Activated naive CD4-positive, alpha-beta T cell treated with anti-CD3 and anti-CD28 coated beads, Interleukin-2, amount 50 U/mL, for 72 hours (primary cell): ENCODE measurements at regions not wholly inside any gene's neighbourhood (a gene's known extent, or its start where the extent isn't known, plus 50 kb on each side); places are given as distances from the start of the nearest gene placed in this dataset.

ENCODE experiments used
- ATAC-seq, 2 donors: fragments of 150-1000 bp; cut with Tn5 transposase; 2 replicates each; pipeline ENCODE4 v1.10.0; 2021; ENCODE audit warnings: mild to moderate bottlenecking in 2 of 2, moderate library complexity in 2 of 2
- DNase-seq, 2 donors: peaks; one replicate each; pipeline ENCODE4 v3.0.0; 2021 to 2022; ENCODE audit warnings: low spot score in 2 of 2
- H3K27ac Mint-ChIP-seq, 2 donors: one replicate each; pipeline ENCODE4 v1.8.0; 2022; ENCODE audit warnings: mild to moderate bottlenecking in 2 of 2, mixed read lengths in 2 of 2
- H3K36me3 Mint-ChIP-seq, 2 donors: one replicate each; pipeline ENCODE4 v1.8.0; 2022; ENCODE audit warnings: mixed read lengths in 2 of 2
- H3K9me3 Mint-ChIP-seq, 2 donors: one replicate each; pipeline ENCODE4 v1.8.0; 2022; ENCODE audit warnings: mixed read lengths in 2 of 2

- ATAC-seq (no peak), DNase-seq (no peak)
- H3K36me3 Mint-ChIP-seq: peaks cover 0 to 4% of the 10 kb centered on the region in 2 donors
- peak overlapping the region; percentile 55 to 66 for H3K27ac Mint-ChIP-seq
- H3K9me3 Mint-ChIP-seq: no peaks in the 10 kb centered on the region
Measured at GRCh38 chr12:68416826-68417225, 84.7 kb upstream of the MDM1 start.

- H3K36me3 Mint-ChIP-seq: peaks cover 0 to 4% of the 10 kb centered on the region in 2 donors
- H3K9me3 Mint-ChIP-seq: peaks cover 0 to 2% of the 10 kb centered on the region in 2 donors
- no peak overlapping the region for H3K27ac Mint-ChIP-seq
- ATAC-seq: no peak
- no peak for DNase-seq
Measured at GRCh38 chr12:68418137-68418460, 85.9 kb upstream of the MDM1 start.

GRCh38 chr12:68420225-68421010 lies 88.3 kb upstream of the MDM1 start:
- Mint-ChIP-seq H3K27ac (peak overlapping the region in 1 of 2 donors; percentile 79), H3K36me3 (peaks cover 0 to 4% of the 10 kb centered on the region in 2 donors), H3K9me3 (peaks cover 0 to 7% of the 10 kb centered on the region in 2 donors)
- DNase-seq (no peak), ATAC-seq (peak; percentile 43 to 64)

- H3K27ac Mint-ChIP-seq: no peak overlapping the region
- H3K36me3 Mint-ChIP-seq: peaks cover 0 to 4% of the 10 kb centered on the region in 2 donors
- peaks cover 0 to 10% of the 10 kb centered on the region in 2 donors for H3K9me3 Mint-ChIP-seq
- ATAC-seq (no peak), DNase-seq (no peak)
Measured at GRCh38 chr12:68422159-68422558, 90.0 kb upstream of the MDM1 start.

- DNase-seq: no peak
- no peaks in the 10 kb centered on the region for H3K36me3 Mint-ChIP-seq
- H3K9me3 Mint-ChIP-seq: peaks cover 0 to 10% of the 10 kb centered on the region in 2 donors
- H3K27ac Mint-ChIP-seq: peak overlapping the region in 1 of 2 donors; percentile 10
- ATAC-seq: no peak
Measured at GRCh38 chr12:68422956-68423574, 90.9 kb upstream of the MDM1 start.

GRCh38 chr12:68425998-68426397 lies 93.8 kb upstream of the MDM1 start:
- ATAC-seq (no peak), DNase-seq (no peak)
- Mint-ChIP-seq H3K36me3 (no peaks in the 10 kb centered on the region), H3K27ac (no peak overlapping the region), H3K9me3 (peaks cover 0 to 10% of the 10 kb centered on the region in 2 donors)

GRCh38 chr12:68428211-68428610 lies 96.0 kb upstream of the MDM1 start:
- H3K9me3 Mint-ChIP-seq: peaks cover 0 to 7% of the 10 kb centered on the region in 2 donors
- ATAC-seq: no peak
- no peak overlapping the region for H3K27ac Mint-ChIP-seq
- no peak for DNase-seq
- no peaks in the 10 kb centered on the region for H3K36me3 Mint-ChIP-seq

GRCh38 chr12:68428724-68429501 lies 96.8 kb upstream of the MDM1 start:
- DNase-seq (no peak), ATAC-seq (no peak)
- H3K36me3 Mint-ChIP-seq: no peaks in the 10 kb centered on the region
- no peak overlapping the region for H3K27ac Mint-ChIP-seq
- peaks cover 0 to 5% of the 10 kb centered on the region in 2 donors for H3K9me3 Mint-ChIP-seq

- DNase-seq (no peak), ATAC-seq (no peak)
- Mint-ChIP-seq H3K9me3 (peaks cover under 1 to 8% of the 10 kb centered on the region in 2 donors), H3K36me3 (no peaks in the 10 kb centered on the region), H3K27ac (no peak overlapping the region)
Measured at GRCh38 chr12:68429696-68430095, 97.5 kb upstream of the MDM1 start.

- Mint-ChIP-seq H3K9me3 (peaks cover 4 to 8% of the 10 kb centered on the region in 2 donors), H3K27ac (peak overlapping the region in 1 of 2 donors; percentile 72), H3K36me3 (peaks cover 0 to 10% of the 10 kb centered on the region in 2 donors)
- ATAC-seq: no peak
- DNase-seq: no peak
Measured at GRCh38 chr12:68431786-68432185, 99.6 kb upstream of the MDM1 start.

- DNase-seq (no peak), ATAC-seq (no peak)
- H3K36me3 Mint-ChIP-seq: peaks cover 0 to 10% of the 10 kb centered on the region in 2 donors
- no peak overlapping the region for H3K27ac Mint-ChIP-seq
- peaks cover 4 to 8% of the 10 kb centered on the region in 2 donors for H3K9me3 Mint-ChIP-seq
Measured at GRCh38 chr12:68432622-68433021, 100.5 kb upstream of the MDM1 start.

GRCh38 chr12:68434391-68435298 lies 102.5 kb upstream of the MDM1 start:
- Mint-ChIP-seq H3K36me3 (peaks cover 0 to 10% of the 10 kb centered on the region in 2 donors), H3K27ac (no peak overlapping the region), H3K9me3 (peaks cover 4 to 8% of the 10 kb centered on the region in 2 donors)
- DNase-seq (no peak), ATAC-seq (no peak)

- ATAC-seq (no peak), DNase-seq (no peak)
- Mint-ChIP-seq H3K27ac (no peak overlapping the region), H3K36me3 (peaks cover 0 to 10% of the 10 kb centered on the region in 2 donors), H3K9me3 (peaks cover 4 to 8% of the 10 kb centered on the region in 2 donors)
Measured at GRCh38 chr12:68435299-68435637, 103.1 kb upstream of the MDM1 start.

- Mint-ChIP-seq H3K36me3 (peaks cover 0 to 10% of the 10 kb centered on the region in 2 donors), H3K9me3 (peaks cover 4 to 8% of the 10 kb centered on the region in 2 donors), H3K27ac (no peak overlapping the region)
- ATAC-seq (no peak), DNase-seq (no peak)
Measured at GRCh38 chr12:68435816-68436215, 103.7 kb upstream of the MDM1 start.

GRCh38 chr12:68438601-68439000 lies 106.4 kb upstream of the MDM1 start:
- DNase-seq (no peak), ATAC-seq (no peak)
- no peak overlapping the region for H3K27ac Mint-ChIP-seq
- H3K36me3 Mint-ChIP-seq: peaks cover 2 to 14% of the 10 kb centered on the region in 2 donors
- peaks cover 6 to 12% of the 10 kb centered on the region in 2 donors for H3K9me3 Mint-ChIP-seq

- peaks cover 9 to 13% of the 10 kb centered on the region in 2 donors for H3K9me3 Mint-ChIP-seq
- ATAC-seq (no peak), DNase-seq (no peak)
- no peak overlapping the region for H3K27ac Mint-ChIP-seq
- peaks cover 6 to 23% of the 10 kb centered on the region in 2 donors for H3K36me3 Mint-ChIP-seq
Measured at GRCh38 chr12:68439368-68440045, 107.3 kb upstream of the MDM1 start.
